GM12878 (cell line): ENCODE measurements at regions not wholly inside any gene's neighbourhood (a gene's known extent, or its start where the extent isn't known, plus 50 kb on each side); places are given as distances from the start of the nearest gene placed in this dataset.

Source experiments
- ATAC-seq: fragments of 200-7000 bp; cut with Tn5 transposase; 3 replicates; pipeline ENCODE4 v1.9.1; 2020; ENCODE audit warnings: mild to moderate bottlenecking, moderate library complexity
- BruUV-seq: library from RNA; stranded (reverse); fragments of 400-500 nt; replicated peaks from 2 replicates; lab custom pipeline; 2021; lab: Mats Ljungman, UMichigan
- CTCF ChIA-PET: fragments of 300-600 bp; sonication (Branson Sonifier 250); formaldehyde crosslinking; extraction: SDS; loops from one replicate; lab custom pipeline; 2021; ENCODE audit warnings: inconsistent platforms; lab: Yijun Ruan, JAX
- POLR2A ChIA-PET: fragments of 350-600 bp; formaldehyde crosslinking; extraction: SDS; loops from one replicate; lab custom pipeline; 2021; ENCODE audit warnings: inconsistent platforms; lab: Charles Lee
- RAD21 ChIA-PET: fragments of 300-600 bp; sonication (Branson Sonifier 250); formaldehyde crosslinking; loops from one replicate; lab custom pipeline; 2023; ENCODE audit warnings: antibody characterized with exemption; ENCODE audit not compliant: unreplicated experiment; lab: Charles Lee
- SMC1A ChIA-PET: fragments of 300-600 bp; sonication (Branson Sonifier 250); formaldehyde crosslinking; loops from one replicate; lab custom pipeline; 2023; ENCODE audit not compliant: unreplicated experiment, uncharacterized antibody; lab: Charles Lee
- DNase-seq: peaks from one replicate; pipeline ENCODE4 v3.0.0-alpha.2; 2011; ENCODE audit warnings: low read depth, low spot score
- FAIRE-seq: peaks from 3 replicates; lab custom pipeline; 2011; peaks lifted over from hg19 to GRCh38; lab: Jason Lieb, UNC
- H2AFZ ChIP-seq: 2 replicates; pipeline ENCODE4 v1.6.0; 2011; ENCODE audit warnings: low read depth, low read length, control low read depth; ENCODE audit not compliant: control insufficient read depth
- H3K27ac ChIP-seq: 2 replicates; pipeline ENCODE4 v1.5.1; 2011; ENCODE audit warnings: control low read depth; ENCODE audit not compliant: control insufficient read depth, insufficient read depth
- H3K27me3 ChIP-seq, 2 experiments: replicated peaks in 1 of 2; 2 replicates each; pipeline versions ENCODE4 v1.6.0 to v1.6.1; 2011; ENCODE audit warnings: low read length in 1 of 2; ENCODE audit not compliant: control insufficient read depth in 2 of 2, insufficient read depth in 2 of 2
- H3K36me3 ChIP-seq, 2 experiments: 2 replicates each; pipeline ENCODE4 v1.5.1; 2011; ENCODE audit warnings: low read length in 1 of 2; ENCODE audit not compliant: control insufficient read depth in 2 of 2, insufficient read depth in 2 of 2
- H3K4me1 ChIP-seq: 2 replicates; pipeline ENCODE4 v1.6.1; 2011; ENCODE audit warnings: mild to moderate bottlenecking, low read length, moderate library complexity, mixed read lengths; ENCODE audit not compliant: control insufficient read depth, insufficient read depth
- H3K4me2 ChIP-seq: 2 replicates; pipeline ENCODE4 v1.6.0; 2011; ENCODE audit warnings: control low read depth; ENCODE audit not compliant: control insufficient read depth, insufficient read depth
- H3K4me3 ChIP-seq: fragments of 200-600 bp; sonication (generic); 2 replicates; pipeline ENCODE4 v1.5.1; 2016
- H3K79me2 ChIP-seq: 2 replicates; pipeline ENCODE4 v1.6.0; 2011; ENCODE audit warnings: low read length; ENCODE audit not compliant: control insufficient read depth, insufficient read depth
- H3K9ac ChIP-seq: 2 replicates; pipeline ENCODE4 v1.8.0; 2011; ENCODE audit warnings: low read length, control low read depth, mixed read lengths; ENCODE audit not compliant: control insufficient read depth, insufficient read depth
- H3K9me3 ChIP-seq: replicated peaks from 3 replicates; pipeline ENCODE4 v1.5.1; 2011; ENCODE audit warnings: mild to moderate bottlenecking, low read length; ENCODE audit not compliant: control insufficient read depth, insufficient read depth
- H4K20me1 ChIP-seq: 2 replicates; pipeline ENCODE4 v1.6.0; 2011; ENCODE audit not compliant: control insufficient read depth, insufficient read depth
- BRCA1 ChIP-seq: IDR thresholded peaks from 2 replicates; pipeline ENCODE4 v1.6.1; 2011; ENCODE audit warnings: low read depth, low read length, improper control_type of control experiment
- CREB1 ChIP-seq: IDR thresholded peaks from 2 replicates; pipeline ENCODE4 v1.6.1; 2012; ENCODE audit warnings: low read depth, mild to moderate bottlenecking, inconsistent platforms
- SUZ12 ChIP-seq: fragments of 200-600 bp; sonication (generic); IDR thresholded peaks from one replicate; pipeline ENCODE4 v1.6.1; 2018; ENCODE audit warnings: antibody characterized with exemption, mild to moderate bottlenecking; ENCODE audit not compliant: unreplicated experiment
- WGBS: methylation state at CpG from one replicate; pipeline ENCODE4 v1.1.6; 2016; ENCODE audit warnings: low lambda C conversion rate; ENCODE audit not compliant: insufficient replicate concordance, insufficient coverage; ENCODE audit errors: missing lambda C conversion rate; 5-methylcytosine and 5-hydroxymethylcytosine counted together
- in situ Hi-C: fragments of 300-500 bp; cut with MboI; formaldehyde crosslinking; loops from 9 replicates; pipeline ENCODE4 v1.14.3; 2018; ENCODE audit warnings: mixed read lengths
- intact Hi-C: fragments of 100-400 bp; cut with micrococcal nuclease; formaldehyde crosslinking; loops from one replicate; pipeline ENCODE4 v1.14.2; 2022; ENCODE audit not compliant: unreplicated experiment
- TF ChIP-seq, protein P1 (sequence below): fragments of 450-650 bp; IDR thresholded peaks from 2 replicates; pipeline ENCODE4 v1.6.1; 2018; ENCODE audit warnings: borderline replicate concordance, mild to moderate bottlenecking; ENCODE audit not compliant: partially characterized antibody
- TF ChIP-seq, protein P2 (sequence below): fragments of 450-650 bp; IDR thresholded peaks from 2 replicates; pipeline ENCODE4 v1.6.1; 2017; ENCODE audit warnings: mild to moderate bottlenecking, moderate library complexity
- TF ChIP-seq, protein P3 (sequence below): fragments of 450-650 bp; IDR thresholded peaks from 2 replicates; pipeline ENCODE4 v1.6.1; 2016; ENCODE audit warnings: mild to moderate bottlenecking, moderate library complexity, borderline replicate concordance

DNA sequence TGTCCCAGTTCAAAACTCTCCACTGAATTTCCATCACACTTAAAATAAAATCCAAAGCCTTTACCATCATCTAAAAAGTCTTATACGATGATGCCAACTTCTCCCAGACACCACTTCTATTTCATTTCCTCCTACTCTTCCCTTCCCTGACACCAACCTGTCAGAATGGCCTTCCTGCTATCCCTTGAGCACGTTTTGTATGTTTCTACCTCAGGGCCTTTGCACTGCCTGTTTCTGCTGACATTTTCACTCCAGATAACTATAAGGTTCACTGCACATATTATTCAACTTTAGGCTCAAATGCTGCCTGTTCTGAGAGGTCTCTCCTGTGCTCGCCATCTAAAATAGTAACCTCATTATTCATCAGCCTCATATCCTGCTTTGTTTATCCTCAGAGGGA is 269.6 kb downstream of the HTR7 start:
- BruUV-seq, result no TSS peak
- Histone ChIP-seq H3K4me1 (no peaks in the 10 kb centered on the region), H3K4me2 (no peak overlapping the region), H3K27me3 (no peaks in the 10 kb centered on the region), H3K4me3 (no peak overlapping the region), H2AFZ (no peak overlapping the region), H3K9ac (no peak overlapping the region), H3K9me3 (no peaks in the 10 kb centered on the region), H3K36me3 (no peaks in the 10 kb centered on the region), H3K79me2 (no peaks in the 10 kb centered on the region), H3K27ac (no peak overlapping the region), H4K20me1 (no peaks in the 10 kb centered on the region)
- POLR2A ChIA-PET, result no interaction called here
- in situ Hi-C loops, result no loop called here
- DNase-seq (no peak), FAIRE-seq (no peak), ATAC-seq (no peak)
- CTCF ChIA-PET, result no interaction called here
- intact Hi-C loops, result no loop called here
- 8% methylated on average over 3 of the region's 3 CpGs for WGBS
- TF ChIP-seq, protein P1, sequence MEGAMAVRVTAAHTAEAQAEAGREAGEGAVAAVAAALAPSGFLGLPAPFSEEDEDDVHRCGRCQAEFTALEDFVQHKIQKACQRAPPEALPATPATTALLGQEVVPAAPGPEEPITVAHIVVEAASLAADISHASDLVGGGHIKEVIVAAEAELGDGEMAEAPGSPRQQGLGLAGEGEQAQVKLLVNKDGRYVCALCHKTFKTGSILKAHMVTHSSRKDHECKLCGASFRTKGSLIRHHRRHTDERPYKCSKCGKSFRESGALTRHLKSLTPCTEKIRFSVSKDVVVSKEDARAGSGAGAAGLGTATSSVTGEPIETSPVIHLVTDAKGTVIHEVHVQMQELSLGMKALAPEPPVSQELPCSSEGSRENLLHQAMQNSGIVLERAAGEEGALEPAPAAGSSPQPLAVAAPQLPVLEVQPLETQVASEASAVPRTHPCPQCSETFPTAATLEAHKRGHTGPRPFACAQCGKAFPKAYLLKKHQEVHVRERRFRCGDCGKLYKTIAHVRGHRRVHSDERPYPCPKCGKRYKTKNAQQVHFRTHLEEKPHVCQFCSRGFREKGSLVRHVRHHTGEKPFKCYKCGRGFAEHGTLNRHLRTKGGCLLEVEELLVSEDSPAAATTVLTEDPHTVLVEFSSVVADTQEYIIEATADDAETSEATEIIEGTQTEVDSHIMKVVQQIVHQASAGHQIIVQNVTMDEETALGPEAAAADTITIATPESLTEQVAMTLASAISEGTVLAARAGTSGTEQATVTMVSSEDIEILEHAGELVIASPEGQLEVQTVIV, result no peak
- TF ChIP-seq SUZ12 (no peak), BRCA1 (no peak), CREB1 (no peak)
- TF ChIP-seq, protein P2, sequence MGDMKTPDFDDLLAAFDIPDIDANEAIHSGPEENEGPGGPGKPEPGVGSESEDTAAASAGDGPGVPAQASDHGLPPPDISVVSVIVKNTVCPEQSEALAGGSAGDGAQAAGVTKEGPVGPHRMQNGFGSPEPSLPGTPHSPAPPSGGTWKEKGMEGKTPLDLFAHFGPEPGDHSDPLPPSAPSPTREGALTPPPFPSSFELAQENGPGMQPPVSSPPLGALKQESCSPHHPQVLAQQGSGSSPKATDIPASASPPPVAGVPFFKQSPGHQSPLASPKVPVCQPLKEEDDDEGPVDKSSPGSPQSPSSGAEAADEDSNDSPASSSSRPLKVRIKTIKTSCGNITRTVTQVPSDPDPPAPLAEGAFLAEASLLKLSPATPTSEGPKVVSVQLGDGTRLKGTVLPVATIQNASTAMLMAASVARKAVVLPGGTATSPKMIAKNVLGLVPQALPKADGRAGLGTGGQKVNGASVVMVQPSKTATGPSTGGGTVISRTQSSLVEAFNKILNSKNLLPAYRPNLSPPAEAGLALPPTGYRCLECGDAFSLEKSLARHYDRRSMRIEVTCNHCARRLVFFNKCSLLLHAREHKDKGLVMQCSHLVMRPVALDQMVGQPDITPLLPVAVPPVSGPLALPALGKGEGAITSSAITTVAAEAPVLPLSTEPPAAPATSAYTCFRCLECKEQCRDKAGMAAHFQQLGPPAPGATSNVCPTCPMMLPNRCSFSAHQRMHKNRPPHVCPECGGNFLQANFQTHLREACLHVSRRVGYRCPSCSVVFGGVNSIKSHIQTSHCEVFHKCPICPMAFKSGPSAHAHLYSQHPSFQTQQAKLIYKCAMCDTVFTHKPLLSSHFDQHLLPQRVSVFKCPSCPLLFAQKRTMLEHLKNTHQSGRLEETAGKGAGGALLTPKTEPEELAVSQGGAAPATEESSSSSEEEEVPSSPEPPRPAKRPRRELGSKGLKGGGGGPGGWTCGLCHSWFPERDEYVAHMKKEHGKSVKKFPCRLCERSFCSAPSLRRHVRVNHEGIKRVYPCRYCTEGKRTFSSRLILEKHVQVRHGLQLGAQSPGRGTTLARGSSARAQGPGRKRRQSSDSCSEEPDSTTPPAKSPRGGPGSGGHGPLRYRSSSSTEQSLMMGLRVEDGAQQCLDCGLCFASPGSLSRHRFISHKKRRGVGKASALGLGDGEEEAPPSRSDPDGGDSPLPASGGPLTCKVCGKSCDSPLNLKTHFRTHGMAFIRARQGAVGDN, result no peak
- TF ChIP-seq, protein P3, sequence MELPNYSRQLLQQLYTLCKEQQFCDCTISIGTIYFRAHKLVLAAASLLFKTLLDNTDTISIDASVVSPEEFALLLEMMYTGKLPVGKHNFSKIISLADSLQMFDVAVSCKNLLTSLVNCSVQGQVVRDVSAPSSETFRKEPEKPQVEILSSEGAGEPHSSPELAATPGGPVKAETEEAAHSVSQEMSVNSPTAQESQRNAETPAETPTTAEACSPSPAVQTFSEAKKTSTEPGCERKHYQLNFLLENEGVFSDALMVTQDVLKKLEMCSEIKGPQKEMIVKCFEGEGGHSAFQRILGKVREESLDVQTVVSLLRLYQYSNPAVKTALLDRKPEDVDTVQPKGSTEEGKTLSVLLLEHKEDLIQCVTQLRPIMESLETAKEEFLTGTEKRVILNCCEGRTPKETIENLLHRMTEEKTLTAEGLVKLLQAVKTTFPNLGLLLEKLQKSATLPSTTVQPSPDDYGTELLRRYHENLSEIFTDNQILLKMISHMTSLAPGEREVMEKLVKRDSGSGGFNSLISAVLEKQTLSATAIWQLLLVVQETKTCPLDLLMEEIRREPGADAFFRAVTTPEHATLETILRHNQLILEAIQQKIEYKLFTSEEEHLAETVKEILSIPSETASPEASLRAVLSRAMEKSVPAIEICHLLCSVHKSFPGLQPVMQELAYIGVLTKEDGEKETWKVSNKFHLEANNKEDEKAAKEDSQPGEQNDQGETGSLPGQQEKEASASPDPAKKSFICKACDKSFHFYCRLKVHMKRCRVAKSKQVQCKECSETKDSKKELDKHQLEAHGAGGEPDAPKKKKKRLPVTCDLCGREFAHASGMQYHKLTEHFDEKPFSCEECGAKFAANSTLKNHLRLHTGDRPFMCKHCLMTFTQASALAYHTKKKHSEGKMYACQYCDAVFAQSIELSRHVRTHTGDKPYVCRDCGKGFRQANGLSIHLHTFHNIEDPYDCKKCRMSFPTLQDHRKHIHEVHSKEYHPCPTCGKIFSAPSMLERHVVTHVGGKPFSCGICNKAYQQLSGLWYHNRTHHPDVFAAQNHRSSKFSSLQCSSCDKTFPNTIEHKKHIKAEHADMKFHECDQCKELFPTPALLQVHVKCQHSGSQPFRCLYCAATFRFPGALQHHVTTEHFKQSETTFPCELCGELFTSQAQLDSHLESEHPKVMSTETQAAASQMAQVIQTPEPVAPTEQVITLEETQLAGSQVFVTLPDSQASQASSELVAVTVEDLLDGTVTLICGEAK, result no peak
- SMC1A ChIA-PET, result no interaction called here
- RAD21 ChIA-PET, result no interaction called here
